ENCODE measurements at regions not wholly inside any gene's neighbourhood (a gene's known extent, or its start where the extent isn't known, plus 50 kb on each side); places are given as distances from the start of the nearest gene placed in this dataset.
"Not testable (repeated sequence)": the region's sequence is repeated elsewhere in the genome, so short reads cannot be mapped to it uniquely, and the experiment has no call there.

GRCh38 chr17:65307961-65308316, 170.8 kb downstream of the RGS9 start:
- no peak for DNase-seq (ENCODE audit: low spot score)

GRCh38 chr17:65307081-65307960, 170.2 kb downstream of the RGS9 start:
- DNase-seq (ENCODE audit: low spot score), result no peak

GRCh38 chr17:65305778-65306177, 168.6 kb downstream of the RGS9 start:
- no peak for DNase-seq (ENCODE audit: low spot score)

GRCh38 chr17:65305116-65305515, 167.9 kb downstream of the RGS9 start:
- DNase-seq (ENCODE audit: low spot score), result peak; percentile 62

- DNase-seq (ENCODE audit: low spot score), result not testable (repeated sequence)
Observed at GRCh38 chr17:65301882-65302281, 164.7 kb downstream of the RGS9 start.

GRCh38 chr17:65301184-65301583, 164.0 kb downstream of the RGS9 start:
- no peak for DNase-seq (ENCODE audit: low spot score)

GRCh38 chr17:65297916-65298315, 160.7 kb downstream of the RGS9 start:
- DNase-seq (ENCODE audit: low spot score), result no peak

GRCh38 chr17:65297384-65297783, 160.2 kb downstream of the RGS9 start:
- no peak for DNase-seq (ENCODE audit: low spot score)

GRCh38 chr17:65294181-65294719, 157.1 kb downstream of the RGS9 start:
- DNase-seq (ENCODE audit: low spot score), result peak; percentile 88

GRCh38 chr17:65293584-65294180, 156.5 kb downstream of the RGS9 start:
- DNase-seq (ENCODE audit: low spot score), result peak; percentile 77

GRCh38 chr17:65292430-65292829, 155.3 kb downstream of the RGS9 start:
- peak; percentile 45 for DNase-seq (ENCODE audit: low spot score)

GRCh38 chr17:65291301-65291700, 154.1 kb downstream of the RGS9 start:
- DNase-seq (ENCODE audit: low spot score), result peak; percentile 57

- DNase-seq (ENCODE audit: low spot score), result peak; percentile 71
Observed at GRCh38 chr17:65290616-65291015, 153.4 kb downstream of the RGS9 start.

GRCh38 chr17:65290056-65290455, 152.9 kb downstream of the RGS9 start:
- no peak for DNase-seq (ENCODE audit: low spot score)

GRCh38 chr17:65287040-65287439, 149.9 kb downstream of the RGS9 start:
- no peak for DNase-seq (ENCODE audit: low spot score)

- no peak for DNase-seq (ENCODE audit: low spot score)
Observed at GRCh38 chr17:65283704-65284103, 146.5 kb downstream of the RGS9 start.

- no peak for DNase-seq (ENCODE audit: low spot score)
Observed at GRCh38 chr17:65279456-65279855, 142.3 kb downstream of the RGS9 start.

GRCh38 chr17:65278820-65279184, 141.6 kb downstream of the RGS9 start:
- no peak for DNase-seq (ENCODE audit: low spot score)

- no peak for DNase-seq (ENCODE audit: low spot score)
Observed at GRCh38 chr17:65278050-65278819, 141.1 kb downstream of the RGS9 start.

- DNase-seq (ENCODE audit: low spot score), result no peak
Observed at GRCh38 chr17:65277576-65277975, 140.4 kb downstream of the RGS9 start.

Data from mesenteric fat pad (tissue), 1 donor.